Activated T-helper 2 cell treated with anti-CD3 and anti-CD28 coated beads, Interferon-gamma antibody, Interleukin-2, Interleukin-4, amounts not matched to agents 10 μg/mL and 5 μg/mL and 100 μg/mL, durations not matched to agents 14 hours and 24 hours and 36 hours (primary cell): ENCODE measurements at regions not wholly inside any gene's neighbourhood (a gene's known extent, or its start where the extent isn't known, plus 50 kb on each side); places are given as distances from the start of the nearest gene placed in this dataset.
"Not testable (repeated sequence)": the region's sequence is repeated elsewhere in the genome, so short reads cannot be mapped to it uniquely, and the experiment has no call there.

Experiments used
- DNase-seq: peaks from one replicate; pipeline ENCODE4 v3.0.0; 2021; ENCODE audit warnings: low spot score
- H3K27ac Mint-ChIP-seq: one replicate; pipeline ENCODE4 v1.8.0; 2021; ENCODE audit warnings: mixed read lengths
- H3K27me3 Mint-ChIP-seq: one replicate; pipeline ENCODE4 v1.8.0; 2021; ENCODE audit warnings: low read depth, mixed read lengths
- H3K36me3 Mint-ChIP-seq: one replicate; pipeline ENCODE4 v1.8.0; 2021; ENCODE audit warnings: low read depth, mixed read lengths
- H3K4me1 Mint-ChIP-seq: one replicate; pipeline ENCODE4 v1.8.0; 2021; ENCODE audit warnings: low read depth, mixed read lengths
- H3K4me3 Mint-ChIP-seq: one replicate; pipeline ENCODE4 v1.8.0; 2021; ENCODE audit warnings: low read depth, mild to moderate bottlenecking, moderate library complexity, mixed read lengths
- H3K9me3 Mint-ChIP-seq: one replicate; pipeline ENCODE4 v1.8.0; 2021; ENCODE audit warnings: mixed read lengths
- intact Hi-C: fragments of 100-400 bp; cut with micrococcal nuclease; formaldehyde crosslinking; loops from one replicate; pipeline ENCODE4 v1.15.1; 2023

GRCh38 chr20:55937283-55937682 lies 68.0 kb downstream of the CBLN4 start:
- peaks cover 58% of the 10 kb centered on the region for H3K9me3 Mint-ChIP-seq

GRCh38 chr20:55936209-55936595 lies 69.1 kb downstream of the CBLN4 start:
- peaks cover 59% of the 10 kb centered on the region for H3K9me3 Mint-ChIP-seq
- H3K36me3 Mint-ChIP-seq: no peaks in the 10 kb centered on the region
- H3K27me3 Mint-ChIP-seq: no peaks in the 10 kb centered on the region
- no peak overlapping the region for H3K27ac Mint-ChIP-seq
- intact Hi-C loops: no loop called here
- no peak for DNase-seq
- H3K4me1 Mint-ChIP-seq: no peaks in the 10 kb centered on the region
- no peak overlapping the region for H3K4me3 Mint-ChIP-seq

More at GRCh38 chr20:55937283-55937682, 68.0 kb downstream of the CBLN4 start:
- Mint-ChIP-seq H3K4me3 (no peak overlapping the region), H3K36me3 (no peaks in the 10 kb centered on the region), H3K27me3 (no peaks in the 10 kb centered on the region), H3K4me1 (no peaks in the 10 kb centered on the region), H3K27ac (no peak overlapping the region)
- DNase-seq: no peak
- intact Hi-C loops: no loop called here

GRCh38 chr20:55935448-55936208 lies 69.7 kb downstream of the CBLN4 start:
- H3K27me3 Mint-ChIP-seq: no peaks in the 10 kb centered on the region
- peaks cover 54% of the 10 kb centered on the region for H3K9me3 Mint-ChIP-seq
- no peaks in the 10 kb centered on the region for H3K36me3 Mint-ChIP-seq
- no peak for DNase-seq
- intact Hi-C loops: no loop called here
- H3K4me1 Mint-ChIP-seq: no peaks in the 10 kb centered on the region
- H3K27ac Mint-ChIP-seq: no peak overlapping the region
- H3K4me3 Mint-ChIP-seq: no peak overlapping the region

- Mint-ChIP-seq H3K27me3 (no peaks in the 10 kb centered on the region), H3K9me3 (peaks cover 59% of the 10 kb centered on the region), H3K4me3 (no peak overlapping the region), H3K27ac (no peak overlapping the region), H3K4me1 (no peaks in the 10 kb centered on the region), H3K36me3 (no peaks in the 10 kb centered on the region)
- intact Hi-C loops: no loop called here
- DNase-seq: no peak
These were observed 71.2 kb downstream of the CBLN4 start for GRCh38 chr20:55934146-55934545.

GRCh38 chr20:55930876-55931275 lies 74.4 kb downstream of the CBLN4 start:
- peaks cover 59% of the 10 kb centered on the region for H3K9me3 Mint-ChIP-seq
- H3K4me1 Mint-ChIP-seq, H3K36me3 Mint-ChIP-seq, H3K4me3 Mint-ChIP-seq, intact Hi-C loops, DNase-seq, H3K27me3 Mint-ChIP-seq, H3K27ac Mint-ChIP-seq: not testable (repeated sequence)

GRCh38 chr20:55928266-55928665 lies 77.1 kb downstream of the CBLN4 start:
- no peaks in the 10 kb centered on the region for H3K27me3 Mint-ChIP-seq
- no peak for DNase-seq
- no peaks in the 10 kb centered on the region for H3K36me3 Mint-ChIP-seq
- H3K4me3 Mint-ChIP-seq: no peak overlapping the region
- H3K27ac Mint-ChIP-seq: no peak overlapping the region
- peaks cover 48% of the 10 kb centered on the region for H3K9me3 Mint-ChIP-seq
- intact Hi-C loops: no loop called here
- no peaks in the 10 kb centered on the region for H3K4me1 Mint-ChIP-seq

- Mint-ChIP-seq H3K9me3 (peaks cover 62% of the 10 kb centered on the region), H3K27ac (no peak overlapping the region), H3K27me3 (no peaks in the 10 kb centered on the region), H3K4me3 (no peak overlapping the region), H3K36me3 (no peaks in the 10 kb centered on the region), H3K4me1 (no peaks in the 10 kb centered on the region)
- no peak for DNase-seq
- intact Hi-C loops: no loop called here
These were observed 85.4 kb downstream of the CBLN4 start for GRCh38 chr20:55919956-55920355.

- Mint-ChIP-seq H3K9me3 (peaks cover 61% of the 10 kb centered on the region), H3K36me3 (no peaks in the 10 kb centered on the region), H3K4me3 (no peak overlapping the region), H3K27ac (no peak overlapping the region), H3K27me3 (no peaks in the 10 kb centered on the region), H3K4me1 (no peaks in the 10 kb centered on the region)
- intact Hi-C loops: no loop called here
- no peak for DNase-seq
These were observed 86.0 kb downstream of the CBLN4 start for GRCh38 chr20:55919319-55919718.

GRCh38 chr20:55918471-55918870 lies 86.8 kb downstream of the CBLN4 start:
- peaks cover 59% of the 10 kb centered on the region for H3K9me3 Mint-ChIP-seq
- H3K36me3 Mint-ChIP-seq: no peaks in the 10 kb centered on the region
- no peak overlapping the region for H3K27ac Mint-ChIP-seq
- H3K4me3 Mint-ChIP-seq: no peak overlapping the region
- no peaks in the 10 kb centered on the region for H3K4me1 Mint-ChIP-seq
- intact Hi-C loops: no loop called here
- H3K27me3 Mint-ChIP-seq: no peaks in the 10 kb centered on the region
- DNase-seq: no peak

- no peak for DNase-seq
- Mint-ChIP-seq H3K27me3 (no peaks in the 10 kb centered on the region), H3K4me3 (no peak overlapping the region), H3K4me1 (no peaks in the 10 kb centered on the region), H3K36me3 (no peaks in the 10 kb centered on the region), H3K9me3 (peaks cover 48% of the 10 kb centered on the region), H3K27ac (no peak overlapping the region)
- intact Hi-C loops: no loop called here
These were observed 112.3 kb downstream of the CBLN4 start for GRCh38 chr20:55893031-55893430.

- intact Hi-C loops: no loop called here
- no peaks in the 10 kb centered on the region for H3K27me3 Mint-ChIP-seq
- H3K9me3 Mint-ChIP-seq: peaks cover 43% of the 10 kb centered on the region
- no peaks in the 10 kb centered on the region for H3K36me3 Mint-ChIP-seq
- no peaks in the 10 kb centered on the region for H3K4me1 Mint-ChIP-seq
- no peak overlapping the region for H3K4me3 Mint-ChIP-seq
- H3K27ac Mint-ChIP-seq: no peak overlapping the region
- DNase-seq: no peak
These were observed 116.6 kb downstream of the CBLN4 start for GRCh38 chr20:55888685-55889084.

- no peak overlapping the region for H3K4me3 Mint-ChIP-seq
- H3K36me3 Mint-ChIP-seq: no peaks in the 10 kb centered on the region
- intact Hi-C loops: no loop called here
- no peaks in the 10 kb centered on the region for H3K27me3 Mint-ChIP-seq
- no peaks in the 10 kb centered on the region for H3K4me1 Mint-ChIP-seq
- no peak overlapping the region for H3K27ac Mint-ChIP-seq
- DNase-seq: no peak
- peaks cover 41% of the 10 kb centered on the region for H3K9me3 Mint-ChIP-seq
These were observed 122.4 kb downstream of the CBLN4 start for GRCh38 chr20:55882910-55883309.

- H3K9me3 Mint-ChIP-seq: peaks cover 37% of the 10 kb centered on the region
- intact Hi-C loops: no loop called here
- no peak for DNase-seq
- H3K27me3 Mint-ChIP-seq: no peaks in the 10 kb centered on the region
- no peak overlapping the region for H3K27ac Mint-ChIP-seq
- no peak overlapping the region for H3K4me3 Mint-ChIP-seq
- H3K4me1 Mint-ChIP-seq: no peaks in the 10 kb centered on the region
- no peaks in the 10 kb centered on the region for H3K36me3 Mint-ChIP-seq
These were observed 123.0 kb downstream of the CBLN4 start for GRCh38 chr20:55882286-55882685.

GRCh38 chr20:55881204-55881603 lies 124.1 kb downstream of the CBLN4 start:
- no peaks in the 10 kb centered on the region for H3K4me1 Mint-ChIP-seq
- H3K9me3 Mint-ChIP-seq: peaks cover 46% of the 10 kb centered on the region
- no peak overlapping the region for H3K4me3 Mint-ChIP-seq
- DNase-seq: no peak
- no peaks in the 10 kb centered on the region for H3K27me3 Mint-ChIP-seq
- intact Hi-C loops: no loop called here
- H3K27ac Mint-ChIP-seq: no peak overlapping the region
- no peaks in the 10 kb centered on the region for H3K36me3 Mint-ChIP-seq
